Colonic mucosa (tissue), 4 donors: ENCODE measurements at regions not wholly inside any gene's neighbourhood (a gene's known extent, or its start where the extent isn't known, plus 50 kb on each side); places are given as distances from the start of the nearest gene placed in this dataset.

ENCODE experiments used
- DNase-seq: peaks from one replicate; pipeline ENCODE4 v3.0.0-alpha.2; 2020
- H3K27ac ChIP-seq: fragments of 200-600 bp; one replicate; pipeline ENCODE4 v1.8.0; 2021
- H3K27me3 ChIP-seq: fragments of 200-600 bp; one replicate; pipeline ENCODE4 v1.8.0; 2021
- H3K36me3 ChIP-seq: fragments of 200-600 bp; one replicate; pipeline ENCODE4 v1.8.0; 2021
- H3K4me1 ChIP-seq: fragments of 200-600 bp; one replicate; pipeline ENCODE4 v1.8.0; 2021; ENCODE audit warnings: mild to moderate bottlenecking
- H3K4me3 ChIP-seq: fragments of 200-600 bp; one replicate; pipeline ENCODE4 v1.8.0; 2021
- H3K9ac ChIP-seq, 2 donors: one replicate each; pipeline ENCODE4 v1.7.0; 2013; ENCODE audit warnings: control low read depth in 2 of 2, low read depth in 2 of 2, low read length in 2 of 2
- H3K9me3 ChIP-seq: fragments of 200-600 bp; one replicate; pipeline ENCODE4 v1.8.0; 2021
- CTCF ChIP-seq: fragments of 200-600 bp; IDR thresholded peaks from one replicate; pipeline ENCODE4 v1.8.0; 2022; ENCODE audit warnings: antibody characterized with exemption, mild to moderate bottlenecking
- intact Hi-C: fragments of 100-400 bp; cut with DNase I; formaldehyde crosslinking; loops from one replicate; pipeline ENCODE4 v1.14.1; 2022
- donor health status: healthy.
- donor health status: DM: no; HTN: no; CAD: no.
- donor health status: DM: no; HTN: no; CAD: no.

- Histone ChIP-seq H3K4me3 (no peak overlapping the region), H3K9ac (no peak overlapping the region), H3K9me3 (no peaks in the 10 kb centered on the region), H3K4me1 (no peaks in the 10 kb centered on the region), H3K27ac (no peak overlapping the region), H3K27me3 (no peaks in the 10 kb centered on the region), H3K36me3 (no peaks in the 10 kb centered on the region)
- no peak for TF ChIP-seq CTCF
- DNase-seq = no peak
- intact Hi-C loops = no loop called here
These were observed 78.6 kb upstream of the STOX2 start for GRCh38 chr4:183826461-183826860.

GRCh38 chr4:183828125-183828524, 77.0 kb upstream of the STOX2 start:
- intact Hi-C loops = no loop called here
- DNase-seq = no peak

GRCh38 chr4:183828839-183829238, 76.3 kb upstream of the STOX2 start:
- no peak for DNase-seq
- no peaks in the 10 kb centered on the region for H3K27me3 ChIP-seq
- H3K4me3 ChIP-seq = no peak overlapping the region
- H3K36me3 ChIP-seq = no peaks in the 10 kb centered on the region
- no peak overlapping the region for H3K9ac ChIP-seq
- H3K9me3 ChIP-seq = no peaks in the 10 kb centered on the region
- H3K4me1 ChIP-seq = no peaks in the 10 kb centered on the region
- intact Hi-C loops = no loop called here
- no peak for TF ChIP-seq CTCF
- no peak overlapping the region for H3K27ac ChIP-seq

More at GRCh38 chr4:183828125-183828524, 77.0 kb upstream of the STOX2 start:
- no peak overlapping the region for H3K9ac ChIP-seq
- H3K9me3 ChIP-seq = no peaks in the 10 kb centered on the region
- no peak for TF ChIP-seq CTCF
- H3K36me3 ChIP-seq = no peaks in the 10 kb centered on the region
- no peaks in the 10 kb centered on the region for H3K27me3 ChIP-seq
- H3K4me1 ChIP-seq = no peaks in the 10 kb centered on the region
- H3K27ac ChIP-seq = no peak overlapping the region
- no peak overlapping the region for H3K4me3 ChIP-seq

GRCh38 chr4:183830438-183830985, 74.6 kb upstream of the STOX2 start:
- H3K27ac ChIP-seq = no peak overlapping the region
- intact Hi-C loops = no loop called here
- TF ChIP-seq CTCF = no peak
- no peak overlapping the region for H3K4me3 ChIP-seq
- DNase-seq = no peak
- no peaks in the 10 kb centered on the region for H3K27me3 ChIP-seq
- no peak overlapping the region for H3K9ac ChIP-seq
- H3K36me3 ChIP-seq = no peaks in the 10 kb centered on the region
- H3K9me3 ChIP-seq = no peaks in the 10 kb centered on the region
- no peaks in the 10 kb centered on the region for H3K4me1 ChIP-seq

GRCh38 chr4:183831026-183831446, 74.1 kb upstream of the STOX2 start:
- Histone ChIP-seq H3K4me3 (no peak overlapping the region), H3K9me3 (no peaks in the 10 kb centered on the region), H3K27me3 (no peaks in the 10 kb centered on the region), H3K9ac (no peak overlapping the region), H3K36me3 (no peaks in the 10 kb centered on the region), H3K27ac (no peak overlapping the region), H3K4me1 (no peaks in the 10 kb centered on the region)
- TF ChIP-seq CTCF = no peak
- no peak for DNase-seq
- intact Hi-C loops = no loop called here
